Suppressor macrophage treated with lipopolysaccharide for 1 hour (primary cell): ENCODE measurements at regions not wholly inside any gene's neighbourhood (a gene's known extent, or its start where the extent isn't known, plus 50 kb on each side); places are given as distances from the start of the nearest gene placed in this dataset.

ENCODE experiments used
- DNase-seq, 3 donors: peaks; one replicate each; pipeline ENCODE4 v3.0.0-alpha.2; 2020 to 2022

DNA sequence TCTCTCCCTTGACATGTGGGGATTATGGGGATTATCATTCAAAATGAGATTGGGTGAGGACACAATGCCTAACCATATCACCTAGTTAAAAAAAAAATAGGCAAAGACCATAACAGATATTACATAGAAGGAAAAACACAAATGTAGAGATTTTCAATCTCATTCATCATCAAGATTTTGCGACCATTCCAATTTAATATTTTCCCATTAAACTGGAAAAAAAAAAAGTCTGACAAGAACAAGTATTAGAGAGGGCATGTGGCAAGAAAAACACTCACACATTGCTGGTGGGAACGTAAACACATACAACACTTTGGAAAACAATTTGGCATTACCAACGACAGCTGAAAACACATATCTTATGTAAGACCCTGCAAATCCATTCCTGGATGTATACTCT lies 71.0 kb upstream of the MYCN start:
- no peak for DNase-seq

DNA sequence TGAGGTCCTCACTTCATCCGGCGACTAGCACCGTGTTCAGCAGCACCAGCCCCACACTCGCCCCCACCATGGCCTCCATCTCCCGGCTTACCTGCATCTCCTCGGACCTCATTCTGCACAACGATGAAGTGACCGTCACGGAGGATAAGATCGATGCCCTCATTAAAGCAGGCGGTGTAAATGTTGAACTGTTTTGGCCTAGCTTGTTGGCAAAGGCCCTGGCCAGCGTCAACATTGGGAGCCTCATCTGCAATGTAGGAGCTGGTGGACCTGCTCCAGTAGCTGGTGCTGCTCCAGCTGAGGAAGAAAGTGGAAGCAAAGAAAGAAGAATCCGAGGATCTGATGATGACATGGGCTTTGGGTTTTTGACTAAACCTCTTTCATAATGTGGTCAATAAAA lies 70.5 kb upstream of the MYCN start:
- no peak for DNase-seq

DNA sequence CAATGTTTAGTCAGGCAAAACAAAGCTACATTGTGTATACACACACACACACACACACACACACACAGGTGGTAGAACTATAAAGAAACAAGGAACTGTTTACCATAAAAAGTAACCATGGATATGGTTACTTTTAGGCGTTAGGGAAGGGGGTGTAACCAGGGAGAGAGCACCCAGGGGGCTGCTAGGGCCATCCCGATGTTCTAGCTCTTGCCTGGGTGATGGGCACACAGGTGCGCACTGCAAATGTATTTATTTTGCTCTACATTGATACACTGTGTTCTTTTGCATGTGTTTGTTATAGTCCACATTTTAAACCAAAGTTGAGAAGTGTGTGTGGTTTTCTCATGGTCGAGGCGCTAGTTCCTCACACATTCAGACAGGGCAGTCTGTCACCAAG lies 69.8 kb upstream of the MYCN start:
- no peak for DNase-seq

DNA sequence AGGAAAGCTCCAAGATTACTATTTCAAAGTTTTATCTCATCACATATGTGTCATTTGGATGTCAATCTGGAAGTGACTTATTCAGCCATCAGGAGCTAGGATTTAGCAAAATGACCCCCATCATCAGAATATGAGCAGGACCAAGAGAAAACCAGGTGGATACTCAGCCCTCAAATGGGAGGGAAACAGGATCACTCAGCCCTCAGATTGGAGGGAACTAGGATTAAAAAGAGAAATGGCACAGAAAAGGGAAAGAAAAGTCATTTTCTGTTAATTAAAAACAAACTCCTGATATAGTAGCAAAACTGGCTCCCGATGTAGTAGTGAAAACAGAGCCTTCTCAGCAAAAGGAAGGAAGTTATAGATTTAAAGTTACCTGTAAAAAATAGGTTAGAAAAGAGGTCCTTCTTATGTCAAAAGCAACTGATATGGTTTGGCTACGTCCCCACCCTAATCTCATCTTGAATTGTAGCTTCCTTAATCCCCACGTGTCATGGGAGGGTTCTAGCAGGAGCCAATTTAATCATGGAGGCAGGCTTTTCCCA lies 69.0 kb upstream of the MYCN start:
- DNase-seq: no peak

DNA sequence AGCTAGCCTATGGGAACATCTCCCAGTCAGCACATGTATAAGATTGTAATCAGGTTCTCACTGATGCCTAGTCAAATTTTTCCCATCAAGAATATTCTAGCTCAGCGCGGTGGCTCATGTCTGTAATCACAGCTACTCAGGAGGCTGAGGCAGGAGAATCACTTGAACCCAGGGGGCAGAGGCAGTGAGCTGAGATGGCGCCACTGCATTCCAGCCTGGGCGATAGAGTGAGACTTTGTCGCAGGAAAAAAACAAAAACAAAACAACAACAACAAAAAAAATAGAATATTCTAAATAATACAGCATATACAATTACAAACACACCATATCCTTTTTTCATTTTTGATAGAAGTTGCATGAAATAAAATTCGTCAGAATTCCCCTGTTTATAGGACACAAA lies 67.5 kb upstream of the MYCN start:
- no peak for DNase-seq

DNA sequence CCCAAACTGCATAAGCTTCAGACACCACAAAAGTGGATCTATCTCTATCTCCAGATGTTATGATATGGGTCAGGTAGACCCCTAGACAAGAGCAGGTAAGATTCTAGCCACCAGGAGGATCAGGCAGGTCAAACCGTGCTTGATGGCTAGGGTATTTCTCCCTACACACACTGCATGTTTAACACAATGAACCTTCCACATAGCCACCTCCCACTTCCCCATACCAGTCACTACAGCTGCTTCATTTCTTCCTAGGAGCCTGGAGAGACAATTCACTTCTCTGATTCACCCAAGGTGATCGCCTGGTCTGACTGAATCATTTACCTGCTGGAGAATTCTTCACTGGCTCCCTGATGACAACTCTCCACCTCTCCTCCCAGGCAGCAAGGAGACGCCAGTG lies 66.0 kb upstream of the MYCN start:
- no peak for DNase-seq

DNA sequence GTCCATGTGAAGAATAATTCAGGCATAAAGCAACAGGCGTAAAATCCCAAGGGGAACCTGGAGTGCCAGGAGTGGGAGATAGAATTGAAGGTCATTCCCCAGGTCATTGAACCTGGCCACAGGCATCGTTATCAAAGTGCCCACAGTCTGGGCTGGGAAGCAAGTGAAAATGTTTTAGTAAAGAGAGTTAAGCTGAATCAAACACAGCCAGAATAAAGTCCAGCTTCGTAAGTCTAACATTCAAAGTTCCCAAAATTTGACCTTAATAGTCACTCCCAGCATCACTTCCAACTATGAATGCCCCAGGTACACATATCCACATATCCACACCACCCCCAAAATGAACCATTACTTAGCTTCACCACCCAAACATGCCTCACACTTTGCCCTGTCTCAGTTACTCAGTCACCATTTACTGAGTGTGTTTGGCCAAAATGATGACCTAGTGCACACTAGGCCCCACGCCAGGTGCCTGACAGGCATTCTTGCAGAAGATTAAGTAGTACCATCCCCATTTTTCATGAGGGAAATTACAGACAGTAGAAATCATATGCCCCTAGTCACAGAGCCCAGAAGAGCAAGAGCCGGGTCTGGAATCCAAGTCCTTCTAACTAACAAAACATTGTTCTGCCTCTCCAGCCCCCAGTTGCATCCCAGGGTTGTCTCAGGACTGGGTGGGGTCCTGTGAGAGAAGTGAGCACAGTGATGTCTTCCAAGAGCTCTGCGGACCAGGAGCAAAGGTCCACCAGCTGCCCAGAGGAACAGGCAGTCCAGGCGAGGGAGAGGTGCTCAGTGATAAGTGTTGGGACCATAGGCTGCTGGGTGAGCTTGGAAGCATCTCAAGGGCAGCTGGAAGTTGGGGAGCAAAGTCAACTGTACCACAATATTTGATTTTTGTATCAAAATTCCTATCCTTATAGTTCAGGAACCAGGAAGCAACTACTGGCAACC lies 65.2 kb upstream of the MYCN start:
- DNase-seq: no peak

DNA sequence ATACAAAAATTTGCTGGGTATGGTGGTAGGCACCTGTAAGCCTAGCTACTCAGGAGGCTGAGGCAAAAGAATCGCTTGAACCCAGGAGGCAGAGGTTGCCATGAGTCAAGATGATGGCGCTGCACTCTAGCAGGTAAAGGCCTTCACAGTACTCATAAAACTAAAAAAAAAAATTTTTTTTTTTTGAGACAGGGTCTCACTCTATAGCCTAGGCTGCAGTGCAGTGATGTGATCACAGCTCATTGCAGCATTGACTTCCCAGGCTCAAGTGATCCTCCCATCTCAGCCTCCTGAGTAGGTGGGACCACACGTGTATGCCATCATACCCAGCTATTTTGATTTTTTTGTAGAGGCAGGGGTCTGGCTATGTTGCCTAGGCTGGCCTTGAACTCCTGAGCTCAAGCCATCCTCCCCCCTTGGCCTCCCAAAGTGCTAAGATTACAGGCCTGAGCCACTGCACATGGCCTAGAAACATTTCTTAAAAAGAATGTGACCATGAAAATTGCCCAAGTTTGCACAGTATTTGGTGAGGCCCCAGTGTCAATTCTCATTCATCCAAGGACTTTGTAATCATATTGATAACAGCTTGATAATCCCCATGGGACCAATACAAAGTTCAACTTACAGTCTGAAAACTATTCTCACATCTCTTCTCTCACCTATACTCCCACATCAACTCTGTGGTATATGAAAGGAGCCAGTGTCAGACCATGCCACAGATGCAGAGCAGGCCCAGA lies 64.2 kb upstream of the MYCN start:
- DNase-seq: no peak

DNA sequence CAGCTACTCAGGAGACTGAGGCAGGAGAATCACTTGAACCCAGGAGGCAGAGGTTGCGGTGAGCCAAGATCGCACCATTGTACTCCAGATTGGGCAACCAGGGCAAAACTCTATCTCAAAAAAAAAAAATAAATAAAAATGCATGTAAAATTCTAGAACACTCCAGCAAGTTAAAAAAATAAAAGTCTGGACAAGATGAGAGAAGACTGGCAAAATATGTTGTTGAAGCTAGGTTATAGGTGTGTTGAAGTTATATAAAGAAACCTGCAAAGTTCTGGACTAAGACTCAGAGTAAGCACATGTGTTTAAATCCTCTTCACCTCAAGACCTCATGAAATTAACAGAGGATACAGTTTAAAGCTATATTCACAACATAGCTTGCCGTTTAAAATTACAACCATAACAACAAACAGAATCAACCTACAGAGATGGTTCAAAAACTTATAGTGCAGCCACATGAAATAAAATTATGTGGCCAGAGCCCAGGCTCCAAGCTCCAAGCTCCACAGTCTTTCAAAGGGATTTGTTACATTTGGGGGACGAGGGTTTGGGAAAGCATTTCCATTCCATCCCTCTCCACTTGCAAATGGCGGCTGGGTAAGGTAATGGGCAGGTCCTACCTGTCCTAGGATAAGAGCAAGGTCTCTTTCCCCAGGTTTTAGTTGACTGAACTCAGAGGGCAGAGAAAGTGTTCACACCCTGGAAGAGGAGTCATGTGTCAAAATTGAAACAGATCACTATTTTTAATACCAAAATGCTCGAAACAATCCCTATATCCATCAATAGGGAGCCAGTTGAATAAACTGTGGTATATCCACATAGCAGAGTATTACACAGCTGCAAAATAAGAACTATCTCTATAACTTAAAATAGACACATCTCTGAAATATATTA lies 59.9 kb upstream of the MYCN start:
- DNase-seq: no peak

DNA sequence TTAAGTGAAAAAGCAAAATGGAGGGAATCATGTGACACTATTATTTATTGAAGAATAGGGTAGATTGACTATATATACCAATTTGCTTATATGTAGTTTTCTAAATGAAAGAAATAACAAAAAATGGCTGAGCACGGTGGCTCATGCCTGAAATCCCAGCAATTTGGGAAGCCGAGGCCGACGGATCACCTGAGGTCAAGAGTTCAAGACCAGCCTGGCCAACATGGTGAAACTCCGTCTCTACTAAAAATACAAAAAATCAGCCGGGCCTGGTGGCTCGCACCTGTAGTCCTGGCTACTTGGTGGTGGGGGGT lies 59.3 kb upstream of the MYCN start:
- DNase-seq: no peak

DNA sequence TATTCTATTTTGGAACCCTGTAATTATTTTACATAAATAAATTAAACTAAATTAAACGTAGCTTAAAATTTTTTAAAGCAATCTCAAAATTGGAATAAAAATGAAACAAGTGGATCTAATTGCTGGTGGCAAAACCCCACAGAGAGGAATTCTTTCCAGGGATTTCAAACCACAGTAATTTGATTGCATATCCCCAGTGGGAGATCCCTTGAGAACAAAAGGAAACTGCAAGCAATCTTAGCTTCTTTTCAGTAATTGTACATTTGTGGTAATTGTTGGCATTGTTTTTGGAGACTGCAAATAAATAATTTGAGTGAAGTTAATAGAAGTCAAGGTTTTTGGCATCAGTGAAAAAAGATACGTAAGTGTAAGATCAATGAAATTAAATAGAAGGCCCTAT lies 58.7 kb upstream of the MYCN start:
- no peak for DNase-seq

DNA sequence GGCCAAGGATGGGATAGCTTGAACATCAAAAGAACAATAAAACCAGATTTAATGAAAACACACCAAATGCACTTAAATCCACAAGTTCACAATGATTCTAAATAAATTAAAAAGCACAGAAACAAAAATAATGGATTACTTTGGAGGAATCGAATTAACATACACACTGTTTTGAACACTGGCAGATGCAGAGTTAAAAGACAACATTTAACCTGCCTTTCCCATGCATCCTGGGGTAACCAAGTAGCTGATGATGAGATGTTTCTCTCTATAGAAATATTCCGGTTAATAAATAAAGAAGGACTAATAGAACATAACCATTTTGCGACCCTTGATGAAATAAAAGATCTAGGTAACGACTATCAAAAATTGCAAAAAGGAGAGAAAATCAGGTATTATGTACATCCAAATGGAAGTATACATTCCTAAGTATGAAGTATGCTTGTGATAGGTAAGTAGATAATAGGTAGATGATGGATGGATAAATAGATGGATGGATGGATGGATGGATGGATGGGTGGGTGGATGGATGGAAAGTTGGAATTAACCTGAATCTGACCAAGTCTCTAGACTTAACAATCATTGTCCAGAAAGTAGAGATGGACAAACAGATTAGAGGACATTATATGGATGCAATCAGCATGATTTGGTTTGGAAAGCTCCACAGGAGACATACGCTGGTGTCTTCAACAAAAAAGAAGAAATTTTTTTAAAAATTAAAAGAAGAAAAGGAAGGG lies 57.4 kb upstream of the MYCN start:
- no peak for DNase-seq

DNA sequence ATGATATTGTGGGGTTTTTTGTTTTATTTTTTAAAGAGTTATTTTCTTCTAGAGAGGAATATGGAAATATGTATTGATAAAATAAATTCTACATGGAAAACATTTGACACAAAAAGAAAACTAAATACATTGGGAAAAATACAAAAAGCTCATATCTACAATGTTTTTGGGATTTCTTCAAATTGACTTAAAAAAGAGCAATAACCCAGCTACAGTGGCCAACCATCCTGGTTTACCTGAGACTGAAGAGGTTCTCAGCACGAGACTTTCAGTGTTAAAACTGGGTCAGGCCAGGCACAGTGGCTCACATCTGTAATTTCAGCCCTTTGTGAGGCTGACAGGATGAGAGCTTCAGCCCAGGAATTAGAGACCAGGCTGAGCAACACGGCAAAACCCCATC lies 56.7 kb upstream of the MYCN start:
- DNase-seq: no peak

DNA sequence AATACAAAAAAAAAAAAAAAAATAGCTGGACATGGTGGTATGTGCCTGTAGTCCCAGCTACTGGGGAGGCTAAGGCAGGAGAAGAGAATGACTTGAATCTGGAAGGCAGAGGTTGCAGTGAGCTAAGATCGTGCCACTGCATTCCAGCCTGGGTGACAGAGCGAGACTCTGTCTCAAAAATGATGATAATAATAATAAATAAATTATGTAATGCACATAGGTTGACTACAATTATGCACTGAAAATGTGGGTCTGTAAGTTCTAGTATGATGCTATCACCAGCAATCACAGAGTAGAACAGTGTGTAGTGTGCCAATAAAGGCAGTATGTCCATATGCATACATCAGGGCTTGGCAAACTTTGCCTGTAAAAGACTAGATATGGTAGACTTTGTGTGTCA lies 55.6 kb upstream of the MYCN start:
- DNase-seq: no peak

DNA sequence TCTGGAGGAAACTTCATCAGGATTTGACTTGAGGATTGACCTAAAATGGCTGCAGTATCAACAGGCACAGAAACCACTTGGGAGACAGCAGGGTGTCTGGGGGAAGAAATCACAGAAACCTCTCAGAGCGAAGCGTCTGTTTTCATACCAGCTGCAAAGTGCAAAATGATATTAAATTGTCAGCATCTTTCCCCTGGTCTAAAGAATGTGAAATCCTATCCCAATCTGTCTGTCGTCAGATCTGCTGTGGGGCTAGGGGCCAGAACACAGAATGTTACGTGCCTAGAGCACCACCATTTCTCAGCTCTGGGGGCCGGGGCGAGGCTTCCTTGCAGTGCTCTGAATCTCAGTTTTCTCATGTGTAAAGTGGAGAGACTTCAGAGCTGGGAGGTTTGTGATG lies 54.1 kb upstream of the MYCN start:
- no peak for DNase-seq

DNA sequence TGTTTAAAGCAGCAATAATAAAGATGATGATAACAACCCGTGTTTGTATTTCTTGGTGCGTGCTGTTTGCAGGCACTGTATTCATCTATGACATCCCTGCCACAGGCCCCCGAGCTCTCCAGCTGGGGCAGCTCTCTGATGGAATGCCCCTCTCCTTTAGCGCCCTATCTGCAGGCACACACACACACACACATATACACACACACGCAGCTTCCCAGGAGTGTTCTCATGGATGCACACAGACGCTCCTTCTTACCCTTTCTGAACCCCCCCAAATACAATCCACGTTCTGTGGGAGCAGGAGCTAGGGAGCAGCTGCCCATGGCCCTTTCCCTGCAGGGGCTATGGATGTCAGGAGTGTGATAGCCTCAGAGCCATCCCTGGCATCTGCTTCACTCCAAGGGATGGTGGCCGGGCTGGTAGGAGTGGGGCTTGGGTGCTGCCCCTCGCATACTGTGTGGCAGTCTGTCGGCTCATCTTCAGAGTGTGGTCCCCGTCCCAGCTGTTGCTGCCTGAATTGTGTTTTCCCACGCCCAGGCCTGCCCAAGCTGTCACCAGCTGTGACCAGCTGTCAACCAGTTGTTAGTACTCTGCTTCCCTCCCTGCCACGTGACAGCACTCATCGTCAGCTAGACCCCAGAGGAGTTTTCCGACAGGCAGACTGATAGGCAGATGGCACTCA lies 50.8 kb upstream of the MYCN start:
- no peak for DNase-seq

DNA sequence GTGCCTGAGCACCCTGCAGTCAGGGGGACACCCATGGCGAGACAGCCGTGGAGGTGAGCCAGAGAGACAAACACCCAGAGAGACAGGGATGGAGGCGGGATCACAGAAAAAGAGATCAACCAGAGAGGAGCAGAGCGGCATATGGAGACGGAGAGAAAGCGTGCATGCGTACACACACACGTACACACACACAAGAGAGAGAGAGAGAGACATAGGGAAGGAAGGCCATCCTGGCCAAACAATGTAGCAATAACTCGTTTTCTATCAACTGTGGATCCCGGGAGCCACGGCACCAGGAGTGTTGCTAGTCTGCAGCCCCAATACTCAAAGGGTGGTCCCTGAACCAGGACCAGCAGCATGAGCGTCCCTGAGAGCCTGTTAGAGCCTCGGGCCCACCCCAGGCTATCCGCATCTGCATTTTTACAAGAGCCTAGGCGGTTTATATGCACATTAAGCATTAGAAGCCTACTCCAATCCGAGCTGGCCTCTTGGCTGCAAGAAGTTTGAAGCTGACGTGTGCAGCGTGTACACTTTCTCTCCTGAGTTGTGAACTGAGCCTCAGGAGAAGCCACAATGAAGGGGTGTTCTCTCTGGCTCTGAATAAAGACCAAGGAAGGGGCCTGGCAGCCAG lies 50.1 kb upstream of the MYCN start:
- no peak for DNase-seq
